GM12874 (cell line): ENCODE measurements at regions not wholly inside any gene's neighbourhood (a gene's known extent, or its start where the extent isn't known, plus 50 kb on each side); places are given as distances from the start of the nearest gene placed in this dataset.

Experiments used
- TF ChIP-seq, protein P1 (sequence below): IDR thresholded peaks from 2 replicates; pipeline ENCODE4 v1.5.1; 2011; ENCODE audit warnings: low read depth, mild to moderate bottlenecking, control low read depth, low read length, moderate library complexity; ENCODE audit not compliant: insufficient read depth

DNA sequence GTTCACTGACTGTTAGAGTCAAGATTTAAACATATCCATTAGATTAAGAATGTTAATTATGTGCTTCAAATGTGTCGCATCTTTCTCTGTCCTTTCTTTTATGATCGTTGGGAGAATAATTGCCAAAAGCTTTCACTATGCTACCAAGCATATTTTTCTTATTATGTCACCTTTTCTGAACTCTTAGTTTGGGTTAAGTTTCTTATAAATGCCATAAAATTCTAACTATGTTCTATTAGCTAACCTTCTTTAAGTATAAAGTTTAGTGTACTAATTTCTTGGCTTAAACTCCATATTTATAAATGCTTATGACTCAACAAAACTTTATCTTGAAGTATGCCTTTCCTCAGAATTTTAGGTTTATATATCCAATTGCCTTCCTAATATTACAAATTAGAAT lies 1759.4 kb downstream of the PCDH9 start:
- TF ChIP-seq, protein P1, sequence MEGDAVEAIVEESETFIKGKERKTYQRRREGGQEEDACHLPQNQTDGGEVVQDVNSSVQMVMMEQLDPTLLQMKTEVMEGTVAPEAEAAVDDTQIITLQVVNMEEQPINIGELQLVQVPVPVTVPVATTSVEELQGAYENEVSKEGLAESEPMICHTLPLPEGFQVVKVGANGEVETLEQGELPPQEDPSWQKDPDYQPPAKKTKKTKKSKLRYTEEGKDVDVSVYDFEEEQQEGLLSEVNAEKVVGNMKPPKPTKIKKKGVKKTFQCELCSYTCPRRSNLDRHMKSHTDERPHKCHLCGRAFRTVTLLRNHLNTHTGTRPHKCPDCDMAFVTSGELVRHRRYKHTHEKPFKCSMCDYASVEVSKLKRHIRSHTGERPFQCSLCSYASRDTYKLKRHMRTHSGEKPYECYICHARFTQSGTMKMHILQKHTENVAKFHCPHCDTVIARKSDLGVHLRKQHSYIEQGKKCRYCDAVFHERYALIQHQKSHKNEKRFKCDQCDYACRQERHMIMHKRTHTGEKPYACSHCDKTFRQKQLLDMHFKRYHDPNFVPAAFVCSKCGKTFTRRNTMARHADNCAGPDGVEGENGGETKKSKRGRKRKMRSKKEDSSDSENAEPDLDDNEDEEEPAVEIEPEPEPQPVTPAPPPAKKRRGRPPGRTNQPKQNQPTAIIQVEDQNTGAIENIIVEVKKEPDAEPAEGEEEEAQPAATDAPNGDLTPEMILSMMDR = no peak

DNA sequence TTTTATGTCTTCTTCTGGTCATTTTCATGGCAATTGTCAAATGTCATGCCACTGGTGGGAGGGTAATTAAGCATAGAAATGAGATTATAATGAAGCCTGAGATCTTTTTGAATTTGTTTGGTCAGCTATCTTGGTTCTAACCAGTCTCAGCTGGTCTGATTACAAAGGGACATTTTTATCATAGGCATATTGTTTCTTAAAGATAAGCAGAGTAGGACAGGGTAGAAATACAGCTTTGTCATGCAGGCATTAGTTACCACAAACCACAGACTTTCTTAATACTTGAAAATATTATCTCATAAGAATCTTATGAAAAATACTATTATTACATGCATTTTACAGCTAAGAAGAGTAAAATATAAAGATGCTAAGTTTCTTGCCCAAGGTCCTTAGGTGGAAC lies 1761.5 kb downstream of the PCDH9 start:
- TF ChIP-seq, protein P1 = no peak

DNA sequence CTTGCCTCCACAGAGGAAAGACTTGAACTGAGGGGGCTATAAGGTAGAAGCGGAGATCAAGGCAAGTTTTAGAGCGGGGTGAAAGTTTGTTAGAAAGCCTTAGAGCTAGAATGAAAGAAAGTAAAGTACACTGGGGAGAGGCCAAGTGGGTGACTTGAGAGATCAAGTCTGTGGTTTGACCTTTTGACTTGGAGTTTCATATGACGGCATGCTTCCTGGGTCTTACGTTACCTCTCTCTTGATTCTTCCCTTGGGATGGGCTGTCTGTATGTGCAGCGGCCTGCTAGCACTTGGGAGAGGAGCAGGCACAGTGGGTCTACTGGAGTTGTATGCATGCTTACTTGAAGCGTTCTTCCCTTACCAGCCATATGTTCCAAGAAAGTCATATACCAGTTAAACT lies 1768.5 kb downstream of the PCDH9 start:
- TF ChIP-seq, protein P1 = no peak

DNA sequence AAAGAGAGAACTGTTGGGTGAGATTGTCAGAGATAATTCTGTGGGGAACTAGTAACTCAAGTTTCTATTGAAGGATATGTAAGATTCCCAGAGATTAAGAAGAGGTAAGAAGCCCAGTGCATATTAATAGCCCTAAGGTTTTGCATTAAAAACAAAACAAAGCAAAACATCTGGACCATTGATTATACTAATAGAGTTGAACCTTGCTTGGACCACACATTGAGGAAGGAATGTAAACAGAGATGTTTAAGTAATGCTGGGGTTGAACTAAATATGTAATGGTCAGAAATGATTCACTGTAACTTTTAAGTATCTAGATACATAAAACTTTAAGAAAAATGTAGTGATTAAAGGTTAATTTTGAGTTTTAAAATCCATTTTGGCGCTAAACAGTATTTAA lies 1770.0 kb downstream of the PCDH9 start:
- TF ChIP-seq, protein P1 = no peak

DNA sequence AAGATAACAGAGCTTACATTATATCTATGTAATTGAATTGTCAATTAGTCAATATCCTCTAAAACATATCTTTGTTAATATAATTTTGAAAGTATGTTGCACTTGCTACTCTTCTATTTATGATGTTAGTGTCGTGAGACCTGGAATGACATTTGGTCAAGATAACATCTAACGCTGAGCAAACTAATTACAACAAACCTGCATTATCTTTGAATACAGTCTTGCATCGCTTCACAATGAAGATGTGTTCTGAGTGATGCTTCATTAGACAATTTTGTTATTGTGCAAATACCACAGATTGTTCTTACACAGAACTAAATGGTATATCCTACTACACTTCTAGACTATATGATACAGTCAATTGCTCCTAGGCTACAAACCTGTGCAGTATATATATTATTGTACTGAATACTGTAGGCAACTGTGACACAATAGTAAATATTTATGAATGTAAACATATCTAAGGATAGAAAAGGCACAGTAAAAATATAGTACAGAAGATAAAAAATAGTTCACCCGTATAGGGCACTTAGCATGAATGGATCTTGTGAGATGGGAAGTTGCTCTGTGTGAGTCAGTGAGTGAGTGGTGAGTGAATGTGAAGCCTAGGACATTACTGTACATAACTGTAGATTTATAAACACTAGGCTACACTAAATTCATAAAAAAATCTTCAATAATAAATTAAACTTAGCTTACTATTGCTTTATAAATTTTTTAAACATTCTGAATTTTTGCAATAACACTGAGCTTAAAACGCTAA lies 1773.8 kb downstream of the PCDH9 start:
- TF ChIP-seq, protein P1 = no peak

DNA sequence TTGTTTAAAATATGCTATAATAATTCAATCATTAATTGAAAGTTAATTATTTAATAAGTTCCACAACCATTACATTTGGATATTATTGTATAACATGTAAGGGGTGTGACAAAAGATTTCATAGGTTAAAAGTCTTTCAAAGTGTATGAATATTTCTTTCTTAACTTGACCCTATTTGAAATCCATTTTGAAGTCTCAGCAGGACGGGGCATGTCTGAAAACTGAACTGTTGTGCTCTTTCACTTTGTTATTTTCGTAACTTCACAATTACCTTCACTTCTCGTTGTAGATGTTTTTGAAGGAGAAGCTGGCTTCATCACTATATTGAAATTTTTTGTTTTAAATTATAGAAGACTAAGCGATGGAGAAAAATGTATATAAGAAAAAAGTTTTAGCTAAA lies 1775.7 kb downstream of the PCDH9 start:
- TF ChIP-seq, protein P1 = no peak

DNA sequence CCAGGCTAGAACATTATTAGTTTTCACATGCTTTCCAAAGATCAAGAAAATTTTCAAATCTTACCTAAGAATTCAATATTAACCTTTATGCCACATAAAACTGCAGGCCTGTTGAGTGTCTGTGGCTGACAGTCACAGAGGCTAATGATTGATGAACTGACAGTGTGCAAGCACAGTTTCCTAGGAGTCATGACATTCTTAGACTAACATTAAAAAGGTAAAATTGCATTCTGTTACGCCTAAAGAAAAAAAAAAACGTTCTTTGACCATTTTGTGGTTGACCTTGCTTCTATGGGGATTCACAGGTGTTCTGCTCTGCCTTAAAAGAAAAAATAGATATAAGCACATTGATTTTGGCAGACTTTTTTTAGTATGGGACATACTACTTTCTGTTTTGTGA lies 1776.2 kb downstream of the PCDH9 start:
- TF ChIP-seq, protein P1 = no peak

DNA sequence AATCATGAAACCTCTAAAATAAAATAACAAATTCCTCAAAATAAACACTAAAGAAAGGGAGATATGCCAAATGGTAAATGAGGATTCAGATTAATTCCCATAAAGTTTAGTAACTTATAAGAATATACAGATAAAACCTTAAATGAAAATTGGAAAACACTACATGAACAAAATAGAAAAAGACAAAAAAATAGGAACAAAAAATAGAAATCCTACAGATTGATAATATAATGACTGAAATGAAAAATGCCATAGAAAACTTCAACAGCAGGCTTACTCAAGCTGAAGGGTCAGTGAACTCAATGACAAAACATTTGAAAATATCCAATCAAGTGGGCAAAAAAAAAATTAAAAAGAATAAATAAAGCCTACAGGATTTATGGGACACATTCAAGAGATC lies 1784.8 kb downstream of the PCDH9 start:
- TF ChIP-seq, protein P1 = no peak
